ENCODE measurements at regions not wholly inside any gene's neighbourhood (a gene's known extent, or its start where the extent isn't known, plus 50 kb on each side); places are given as distances from the start of the nearest gene placed in this dataset.

DNA sequence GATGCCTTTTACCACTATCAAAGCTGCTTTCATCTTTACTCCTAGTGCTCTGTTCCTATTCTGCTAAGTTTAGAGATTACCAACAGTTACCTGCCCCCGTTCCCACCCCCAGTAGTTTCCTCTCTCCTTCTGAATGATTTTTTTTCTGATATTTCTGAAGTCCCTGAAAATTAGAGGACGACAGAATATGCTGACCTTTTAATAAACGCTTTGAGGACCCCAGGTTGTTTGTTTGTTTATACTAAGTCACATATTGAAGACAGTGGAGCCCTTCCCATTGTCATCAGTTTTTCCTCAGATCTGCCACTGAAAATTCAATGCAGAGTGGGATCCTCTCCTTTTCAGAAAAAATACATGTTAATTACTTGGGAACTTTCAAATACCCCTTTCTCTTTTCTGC, 1039.3 kb upstream of the AGA start:
- DNase-seq (ENCODE audit: low read depth) = no peak
- TF ChIP-seq, protein P1, sequence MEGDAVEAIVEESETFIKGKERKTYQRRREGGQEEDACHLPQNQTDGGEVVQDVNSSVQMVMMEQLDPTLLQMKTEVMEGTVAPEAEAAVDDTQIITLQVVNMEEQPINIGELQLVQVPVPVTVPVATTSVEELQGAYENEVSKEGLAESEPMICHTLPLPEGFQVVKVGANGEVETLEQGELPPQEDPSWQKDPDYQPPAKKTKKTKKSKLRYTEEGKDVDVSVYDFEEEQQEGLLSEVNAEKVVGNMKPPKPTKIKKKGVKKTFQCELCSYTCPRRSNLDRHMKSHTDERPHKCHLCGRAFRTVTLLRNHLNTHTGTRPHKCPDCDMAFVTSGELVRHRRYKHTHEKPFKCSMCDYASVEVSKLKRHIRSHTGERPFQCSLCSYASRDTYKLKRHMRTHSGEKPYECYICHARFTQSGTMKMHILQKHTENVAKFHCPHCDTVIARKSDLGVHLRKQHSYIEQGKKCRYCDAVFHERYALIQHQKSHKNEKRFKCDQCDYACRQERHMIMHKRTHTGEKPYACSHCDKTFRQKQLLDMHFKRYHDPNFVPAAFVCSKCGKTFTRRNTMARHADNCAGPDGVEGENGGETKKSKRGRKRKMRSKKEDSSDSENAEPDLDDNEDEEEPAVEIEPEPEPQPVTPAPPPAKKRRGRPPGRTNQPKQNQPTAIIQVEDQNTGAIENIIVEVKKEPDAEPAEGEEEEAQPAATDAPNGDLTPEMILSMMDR (IDR thresholded peaks at IDR 0.05; ENCODE audit: control insufficient read depth, extremely low read depth, insufficient read depth) = no peak
- no peak overlapping the region for H3K4me3 ChIP-seq (ENCODE audit: low read depth, low read length)

DNA sequence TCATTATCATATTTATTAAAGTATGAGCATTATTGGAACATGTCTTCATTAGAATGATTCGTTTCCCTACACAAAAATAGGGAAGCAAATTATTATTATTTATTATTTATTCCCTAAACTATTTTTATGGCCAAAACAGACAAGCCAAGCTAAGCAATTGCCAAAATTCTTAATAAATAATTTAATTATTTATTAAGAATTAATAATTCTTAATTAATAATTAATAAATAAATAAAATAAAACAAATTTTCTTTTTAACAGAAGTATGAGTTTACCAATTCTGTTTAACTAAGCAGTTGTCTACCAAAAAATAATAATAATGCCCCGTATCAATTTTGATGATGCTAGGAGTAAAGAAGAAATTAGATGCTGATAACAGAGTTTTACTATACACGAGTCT, 1080.8 kb upstream of the AGA start:
- TF ChIP-seq, protein P1 (IDR thresholded peaks at IDR 0.05; ENCODE audit: control insufficient read depth, extremely low read depth, insufficient read depth) = no peak
- no peak overlapping the region for H3K4me3 ChIP-seq (ENCODE audit: low read depth, low read length)
- DNase-seq (ENCODE audit: low read depth) = no peak

DNA sequence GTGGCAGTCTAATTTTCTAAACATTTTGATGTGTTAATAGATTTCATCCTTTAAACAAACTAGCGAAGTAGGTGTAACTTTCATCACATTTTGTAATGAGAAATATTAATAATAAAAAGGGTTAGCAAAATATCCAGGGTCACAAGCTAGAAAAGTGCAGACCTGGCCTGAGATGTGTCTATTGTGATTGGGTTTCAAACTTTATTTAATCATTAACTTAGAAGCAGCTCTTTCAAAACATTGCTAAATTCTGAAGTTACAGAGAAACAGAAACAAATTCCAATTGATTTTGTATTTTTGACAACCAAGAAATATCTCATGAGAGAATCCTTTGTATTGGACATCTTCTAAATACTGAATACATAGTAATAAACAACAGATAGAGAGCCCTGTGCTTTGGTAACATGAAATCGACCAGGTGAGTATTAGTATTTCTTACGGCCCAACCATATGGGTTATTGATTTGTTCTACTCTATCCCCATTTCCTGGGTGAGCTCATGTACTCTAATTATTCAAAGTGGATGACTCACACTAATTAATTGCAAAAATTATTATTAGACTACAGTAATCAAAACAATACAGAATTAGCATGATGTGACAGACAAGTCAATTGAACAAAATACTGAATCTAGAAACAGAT, 1093.8 kb upstream of the AGA start:
- no peak overlapping the region for H3K4me3 ChIP-seq (ENCODE audit: low read depth, low read length)
- TF ChIP-seq, protein P1 (IDR thresholded peaks at IDR 0.05; ENCODE audit: control insufficient read depth, extremely low read depth, insufficient read depth) = no peak
- DNase-seq (ENCODE audit: low read depth) = no peak

DNA sequence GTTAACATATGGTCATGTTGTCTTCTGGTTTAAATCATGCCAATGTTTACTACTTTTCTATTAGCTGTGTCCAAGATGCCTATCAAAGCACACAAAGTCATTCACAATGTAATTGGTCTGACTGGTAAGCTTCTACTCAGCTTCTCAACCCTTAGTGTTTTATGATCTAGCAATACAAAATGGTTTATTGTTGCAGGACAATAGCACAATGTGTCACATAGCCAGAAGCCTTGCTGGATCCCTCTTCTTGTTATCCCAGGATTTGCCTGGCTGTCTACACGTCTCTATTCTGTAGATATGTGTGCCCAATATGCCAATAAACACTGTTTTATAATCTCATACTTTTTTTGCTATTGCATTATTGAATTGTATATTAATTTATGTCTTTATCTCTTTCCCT, 1111.0 kb upstream of the AGA start:
- no peak overlapping the region for H3K4me3 ChIP-seq (ENCODE audit: low read depth, low read length)
- DNase-seq (ENCODE audit: low read depth) = no peak
- TF ChIP-seq, protein P1 (IDR thresholded peaks at IDR 0.05; ENCODE audit: control insufficient read depth, extremely low read depth, insufficient read depth) = no peak

DNA sequence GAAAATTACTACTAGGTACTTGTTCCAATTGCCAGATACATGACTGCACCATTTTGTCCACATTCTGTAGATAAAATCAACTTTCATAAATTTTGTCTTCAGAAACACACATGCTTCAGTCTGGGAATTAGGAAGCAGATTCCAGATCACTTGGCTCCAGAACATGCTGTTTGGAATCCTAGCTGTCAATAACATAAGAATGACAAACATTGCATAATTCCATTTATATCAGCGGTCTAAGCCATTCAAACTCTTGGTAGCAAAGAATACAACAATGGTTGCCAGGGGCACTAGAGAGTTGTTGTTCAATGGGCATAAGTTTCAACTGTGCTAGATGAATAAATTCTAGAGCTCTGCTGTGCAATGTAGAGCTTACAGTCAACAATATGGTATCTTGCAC, 1112.1 kb upstream of the AGA start:
- DNase-seq (ENCODE audit: low read depth) = no peak
- H3K4me3 ChIP-seq (ENCODE audit: low read depth, low read length) = no peak overlapping the region
- TF ChIP-seq, protein P1 (IDR thresholded peaks at IDR 0.05; ENCODE audit: control insufficient read depth, extremely low read depth, insufficient read depth) = no peak

DNA sequence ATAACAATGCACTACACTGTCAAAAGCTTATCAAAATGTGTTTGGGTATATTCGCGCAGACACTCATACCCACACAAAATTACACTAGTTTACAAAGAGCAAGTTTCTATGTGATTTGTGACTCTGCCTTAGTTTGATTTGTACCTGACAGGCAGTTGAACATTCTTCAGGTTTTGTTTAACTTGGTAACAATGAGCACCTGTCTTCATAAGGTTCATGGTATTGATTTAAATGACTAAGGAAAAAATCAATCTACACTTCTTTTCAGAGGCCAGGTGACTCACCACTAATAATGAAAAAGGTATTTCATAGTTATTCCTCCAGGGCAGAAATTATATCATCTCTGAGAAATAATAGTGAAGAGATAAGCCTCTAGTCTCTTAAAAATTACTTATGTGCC, 1114.6 kb upstream of the AGA start:
- TF ChIP-seq, protein P1 (IDR thresholded peaks at IDR 0.05; ENCODE audit: control insufficient read depth, extremely low read depth, insufficient read depth) = no peak
- no peak for DNase-seq (ENCODE audit: low read depth)
- H3K4me3 ChIP-seq (ENCODE audit: low read depth, low read length) = no peak overlapping the region

DNA sequence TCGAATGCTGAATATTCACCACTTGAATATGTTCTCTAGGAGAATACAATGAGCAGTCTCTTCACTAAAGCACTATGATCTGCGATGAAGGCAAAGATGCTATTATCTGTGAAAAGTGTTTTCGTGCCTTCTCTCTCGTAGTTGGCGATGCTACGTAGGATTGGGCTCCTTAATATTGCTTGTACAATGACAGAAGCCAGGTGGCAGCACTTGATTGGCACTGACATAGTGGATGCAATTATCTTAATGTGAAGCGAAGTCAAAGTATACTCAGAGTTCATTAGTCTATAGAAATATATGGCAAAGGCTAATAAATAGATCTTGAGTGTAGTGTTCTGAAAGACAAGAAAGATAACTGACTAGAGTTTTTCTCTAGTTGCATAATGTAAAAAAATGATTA, 1135.7 kb upstream of the AGA start:
- H3K4me3 ChIP-seq (ENCODE audit: low read depth, low read length) = no peak overlapping the region

More for the DNA sequence above, 1135.7 kb upstream of the AGA start:
- no peak for DNase-seq (ENCODE audit: low read depth)
- TF ChIP-seq, protein P1 (IDR thresholded peaks at IDR 0.05; ENCODE audit: control insufficient read depth, extremely low read depth, insufficient read depth) = peak; percentile 44

Data from LNCaP clone FGC (cell line).